Uterus (tissue), 2 donors: ENCODE measurements at regions not wholly inside any gene's neighbourhood (a gene's known extent, or its start where the extent isn't known, plus 50 kb on each side); places are given as distances from the start of the nearest gene placed in this dataset.

Experiments
- CTCF ChIP-seq, 4 experiments: fragments of 200-600 bp in 2 of 4; fragments of 450-650 bp in 2 of 4; sonication (generic) in 2 of 4; IDR thresholded peaks; one replicate each; pipeline ENCODE4 v1.5.1; 2016 to 2019; ENCODE audit warnings: antibody characterized with exemption in 4 of 4, mild to moderate bottlenecking in 2 of 4, moderate library complexity in 1 of 4
- POLR2A ChIP-seq, 2 donors: fragments of 450-650 bp; IDR thresholded peaks; one replicate each; pipeline ENCODE4 v1.6.1; 2016; ENCODE audit warnings: antibody characterized with exemption in 2 of 2, mild to moderate bottlenecking in 1 of 2, moderate library complexity in 1 of 2

- TF ChIP-seq CTCF (IDR thresholded peaks at IDR 0.05) = no peak
- no peak for TF ChIP-seq POLR2A (IDR thresholded peaks at IDR 0.05)
These were observed 1061.4 kb downstream of the OTOL1 start for GRCh38 chr3:162558016-162558415.
